HG02938 (cell line): ENCODE measurements at regions not wholly inside any gene's neighbourhood (a gene's known extent, or its start where the extent isn't known, plus 50 kb on each side); places are given as distances from the start of the nearest gene placed in this dataset.
"Not testable (repeated sequence)": the region's sequence is repeated elsewhere in the genome, so short reads cannot be mapped to it uniquely, and the experiment has no call there.

Experiments
- ATAC-seq: cut with Tn5 transposase; IDR thresholded peaks from one replicate; pipeline ENCODE4 v1.9.1; 2021; ENCODE audit warnings: mild to moderate bottlenecking, moderate library complexity; ENCODE audit not compliant: unreplicated experiment

DNA sequence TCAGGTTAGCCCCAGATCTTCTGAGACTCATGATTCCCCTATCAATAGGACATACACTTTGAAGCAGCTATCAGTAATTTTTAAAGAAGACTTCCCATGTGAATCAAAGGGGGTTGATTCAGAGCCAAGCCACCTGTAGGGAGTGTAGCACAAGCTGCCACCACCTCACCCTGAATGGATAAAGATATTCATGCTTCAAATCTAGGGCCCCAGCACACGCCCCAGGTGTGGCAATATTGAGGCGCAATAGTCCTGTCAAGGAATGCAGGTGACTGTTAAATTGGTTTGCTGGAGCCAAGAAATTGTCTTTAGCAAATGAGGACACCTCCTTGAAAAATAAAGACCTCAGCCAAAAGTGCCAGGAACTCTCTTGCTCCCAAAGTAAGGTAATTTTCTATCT is 404.4 kb downstream of the MAFB start:
- ATAC-seq: no peak

DNA sequence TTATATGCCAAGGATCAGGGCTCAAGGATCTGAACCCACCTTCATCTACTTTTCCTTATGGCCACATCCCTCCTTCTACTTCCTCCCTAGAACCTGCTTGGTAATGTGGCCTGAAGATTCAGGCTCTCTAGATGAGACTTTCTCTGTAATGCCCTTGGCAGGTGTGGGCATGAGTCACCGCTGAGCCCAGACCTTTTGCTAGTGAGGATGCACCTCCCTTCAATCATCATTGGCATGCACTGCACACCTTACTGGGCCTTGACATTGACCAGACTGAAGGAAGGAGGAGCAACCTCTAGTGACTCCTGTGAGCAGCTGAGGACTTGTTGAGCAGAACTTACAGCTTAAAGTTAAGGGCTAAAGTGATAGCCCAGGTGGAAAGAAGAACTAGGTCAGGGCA is 405.3 kb downstream of the MAFB start:
- no peak for ATAC-seq

DNA sequence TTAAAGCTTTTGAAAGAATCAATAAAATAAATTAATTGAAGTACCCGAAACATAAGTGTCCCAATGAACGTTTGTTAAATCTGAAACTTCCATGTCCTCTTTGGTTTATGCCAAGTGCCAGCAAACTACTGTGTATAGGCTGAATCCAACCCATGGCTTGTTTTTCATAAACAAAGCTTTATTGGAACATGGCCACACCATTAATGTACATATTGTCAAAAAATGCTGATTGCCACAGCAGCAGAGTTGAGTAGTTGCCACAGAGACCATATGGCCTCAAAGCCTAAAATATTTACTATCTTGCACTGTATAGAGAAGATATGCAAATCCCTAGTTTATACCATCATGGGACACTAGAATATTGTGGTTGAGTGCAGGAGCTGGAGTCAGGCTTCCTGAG is 406.1 kb downstream of the MAFB start:
- no peak for ATAC-seq

DNA sequence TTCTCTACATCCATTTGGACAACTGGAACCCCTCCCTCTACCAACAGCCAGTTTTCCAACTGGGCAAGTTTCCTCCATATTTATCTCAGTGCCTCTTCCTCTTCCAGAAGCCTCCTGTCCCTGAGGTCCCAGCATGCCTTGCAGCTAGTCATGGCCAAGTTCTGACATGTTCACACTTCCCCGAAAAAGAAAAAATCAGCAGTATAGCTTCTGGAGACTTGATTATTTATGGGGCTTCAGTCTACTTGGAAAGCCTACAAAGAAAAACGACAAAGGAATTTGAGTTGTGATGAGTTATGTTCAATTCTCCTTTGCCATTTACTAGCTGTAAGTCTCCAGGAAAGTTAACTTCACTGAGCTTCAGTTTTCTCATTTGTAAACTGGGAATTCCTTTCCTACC is 406.5 kb downstream of the MAFB start:
- ATAC-seq: no peak

DNA sequence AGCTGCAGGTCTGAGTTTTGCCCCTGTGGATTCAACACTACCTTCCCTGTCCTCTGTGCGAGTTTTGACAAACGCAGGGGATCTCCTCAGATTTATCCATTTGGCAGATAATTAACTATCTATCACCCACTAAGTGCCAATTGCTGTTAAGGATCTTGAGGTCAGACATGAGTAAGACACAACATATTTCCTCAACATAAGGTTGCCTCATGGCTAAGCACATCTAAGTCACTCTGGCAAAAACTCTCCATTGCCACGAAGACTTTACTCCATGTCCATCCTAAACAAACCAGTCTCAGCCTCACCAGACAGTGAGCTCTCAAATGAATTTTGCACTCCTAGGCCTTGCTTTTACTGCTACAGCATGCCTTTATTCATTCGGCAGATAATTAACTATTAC is 408.4 kb downstream of the MAFB start:
- ATAC-seq: no peak

DNA sequence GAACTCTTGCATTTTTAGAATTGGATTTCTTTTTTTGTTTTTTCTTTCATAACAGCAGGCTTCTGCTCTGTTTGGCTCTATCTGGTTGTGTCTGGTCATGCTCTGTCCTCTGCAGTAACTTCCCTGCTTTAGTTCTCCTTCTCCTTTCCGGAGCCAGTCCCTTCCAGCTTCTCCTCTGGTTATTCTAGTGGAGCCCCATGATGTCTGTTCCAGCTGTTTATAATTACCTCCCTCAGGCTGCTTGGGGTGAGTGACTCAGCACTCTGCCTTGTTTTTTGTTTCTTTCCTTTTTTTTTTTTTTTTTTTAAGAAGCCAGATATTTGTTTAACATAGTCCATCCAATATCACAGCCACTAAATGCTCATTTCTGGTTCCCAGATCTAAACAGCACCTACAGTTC is 409.6 kb downstream of the MAFB start:
- no peak for ATAC-seq

DNA sequence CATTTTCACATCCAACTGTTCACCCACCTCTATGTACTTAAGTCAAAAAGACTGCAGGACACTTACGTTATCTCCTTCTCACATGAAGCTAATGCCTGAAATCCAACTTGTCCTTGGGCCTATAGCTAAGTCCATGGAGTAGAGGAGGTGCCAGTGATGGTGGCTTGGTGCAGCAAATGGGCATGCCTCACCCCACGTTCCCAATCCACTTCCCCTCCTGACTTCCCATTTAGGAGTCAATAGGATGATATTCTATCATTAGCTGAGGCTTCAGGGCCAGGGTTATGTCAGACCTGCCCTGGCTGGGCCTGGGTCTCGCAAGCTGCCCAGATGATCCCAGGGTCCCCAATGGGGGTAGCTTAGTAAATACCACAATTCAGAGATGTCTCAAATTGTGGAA is 410.4 kb downstream of the MAFB start:
- ATAC-seq: no peak

DNA sequence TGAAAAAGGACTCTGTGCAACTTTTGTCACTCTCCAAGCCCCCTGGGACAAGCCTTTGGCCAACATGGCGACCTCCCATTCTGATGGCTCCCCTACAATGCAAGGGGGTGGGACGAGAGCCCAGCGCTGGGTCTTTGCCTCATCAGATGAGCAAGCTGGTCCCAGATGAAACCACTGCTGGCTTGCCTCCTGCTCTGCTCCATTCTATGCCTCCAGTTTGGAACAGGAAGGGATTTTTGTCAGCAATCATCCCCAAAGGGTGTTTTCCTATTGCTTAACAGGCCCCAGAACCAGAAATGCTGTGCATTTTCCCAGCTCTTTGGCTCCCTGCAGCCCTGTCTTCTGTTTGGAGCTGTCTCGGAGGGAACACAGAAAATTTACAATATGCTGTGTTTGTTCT is 412.7 kb downstream of the MAFB start:
- ATAC-seq: no peak

DNA sequence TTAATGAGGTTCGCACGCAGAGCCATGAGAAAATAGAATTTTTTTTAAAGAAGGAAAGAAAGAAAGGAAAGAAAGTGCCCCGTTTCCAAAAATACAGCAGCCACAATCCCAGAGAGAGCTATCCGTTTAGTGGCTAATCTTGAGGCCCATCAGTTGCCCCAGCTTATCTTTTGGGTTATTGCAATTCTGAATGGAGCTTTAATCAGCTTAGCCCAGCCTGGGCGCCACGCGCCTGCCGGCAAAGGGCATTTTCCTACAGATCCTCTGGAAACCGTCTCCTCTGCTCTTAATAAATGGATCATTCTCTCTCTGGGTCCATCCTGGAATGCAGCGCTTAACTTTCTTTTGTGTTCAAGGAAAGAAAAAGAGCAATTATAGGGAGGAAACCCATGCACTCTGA is 413.3 kb downstream of the MAFB start:
- ATAC-seq: no peak

DNA sequence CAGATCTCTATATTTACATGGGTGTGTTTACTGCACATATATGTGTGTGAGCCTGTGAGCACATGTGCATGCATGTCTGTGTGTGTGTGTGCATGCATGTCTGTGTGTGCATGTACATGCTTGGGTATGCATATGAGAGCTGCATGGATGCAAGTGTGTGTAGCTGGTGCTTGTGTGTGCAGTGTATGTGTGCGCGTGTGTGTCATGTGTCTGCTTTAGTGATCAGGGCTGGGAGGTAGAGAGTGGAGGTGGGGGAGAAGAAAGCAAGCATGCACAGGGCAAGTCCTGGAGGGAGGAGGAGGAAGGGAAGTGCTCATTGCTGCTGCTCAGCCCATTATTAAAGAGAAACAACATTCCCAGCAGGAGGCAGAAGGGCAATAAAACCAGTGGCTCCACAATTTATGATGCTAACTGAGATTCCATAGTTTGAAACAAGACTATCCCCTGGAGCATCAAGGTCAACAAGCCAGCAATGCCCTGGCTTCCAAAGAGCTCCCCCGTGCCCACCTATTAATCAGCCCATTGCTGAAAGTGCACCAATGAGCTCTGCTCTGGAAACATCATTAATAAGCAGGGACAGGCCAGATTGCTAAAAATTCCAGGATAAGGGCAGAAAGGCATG is 414.0 kb downstream of the MAFB start:
- ATAC-seq: no peak

DNA sequence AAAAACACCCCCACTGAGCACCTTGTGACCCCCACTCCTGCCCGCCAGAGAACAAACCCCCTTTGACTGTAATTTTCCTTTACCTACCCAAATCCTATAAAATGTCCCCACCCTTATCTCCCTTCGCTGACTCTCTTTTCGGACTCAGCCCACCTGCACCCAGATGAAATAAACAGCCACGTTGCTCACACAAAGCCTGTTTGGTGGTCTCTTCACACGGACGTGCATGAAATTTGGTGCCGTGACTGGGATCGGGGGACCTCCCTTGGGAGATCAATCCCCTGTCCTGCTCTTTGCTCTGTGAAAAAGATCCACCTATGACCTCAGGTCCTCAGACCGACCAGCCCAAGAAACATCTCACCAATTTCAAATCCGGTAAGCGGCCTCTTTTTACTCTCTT is 419.8 kb downstream of the MAFB start:
- ATAC-seq: not testable (repeated sequence)

DNA sequence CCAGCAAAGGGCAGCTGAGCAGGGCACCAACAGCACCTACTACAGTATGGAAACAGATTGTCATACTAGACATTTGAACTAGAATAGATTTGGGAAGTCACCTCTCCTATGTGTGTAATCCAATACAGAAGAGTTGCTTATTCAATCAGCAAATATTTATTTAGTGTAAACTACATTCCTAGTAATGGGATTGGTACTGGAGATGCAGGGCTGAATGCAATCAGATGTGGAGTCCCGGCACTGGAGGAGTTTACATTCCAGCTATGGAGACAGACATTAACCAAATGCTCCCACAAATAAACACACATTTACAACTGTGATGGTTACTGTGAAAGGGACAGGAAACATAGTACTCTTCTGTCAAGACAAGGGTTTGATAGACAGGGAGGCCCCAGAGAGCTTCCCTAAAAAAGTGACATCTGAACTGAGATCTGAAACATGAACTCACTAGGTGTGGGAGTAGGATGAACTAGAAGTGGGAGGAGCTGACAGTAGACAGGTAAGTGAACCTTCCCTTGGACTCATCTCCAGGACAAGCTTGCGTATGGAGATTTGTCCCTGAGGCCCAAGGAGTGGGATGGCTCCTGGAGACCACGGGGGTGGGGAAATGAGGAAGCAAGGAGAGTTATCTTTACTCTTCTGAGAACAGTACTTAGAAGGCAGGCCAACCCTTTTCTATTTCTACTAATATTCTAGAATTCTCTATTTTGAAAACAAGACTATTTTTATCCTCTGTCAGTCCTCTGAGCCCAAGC is 420.5 kb downstream of the MAFB start:
- ATAC-seq: no peak

DNA sequence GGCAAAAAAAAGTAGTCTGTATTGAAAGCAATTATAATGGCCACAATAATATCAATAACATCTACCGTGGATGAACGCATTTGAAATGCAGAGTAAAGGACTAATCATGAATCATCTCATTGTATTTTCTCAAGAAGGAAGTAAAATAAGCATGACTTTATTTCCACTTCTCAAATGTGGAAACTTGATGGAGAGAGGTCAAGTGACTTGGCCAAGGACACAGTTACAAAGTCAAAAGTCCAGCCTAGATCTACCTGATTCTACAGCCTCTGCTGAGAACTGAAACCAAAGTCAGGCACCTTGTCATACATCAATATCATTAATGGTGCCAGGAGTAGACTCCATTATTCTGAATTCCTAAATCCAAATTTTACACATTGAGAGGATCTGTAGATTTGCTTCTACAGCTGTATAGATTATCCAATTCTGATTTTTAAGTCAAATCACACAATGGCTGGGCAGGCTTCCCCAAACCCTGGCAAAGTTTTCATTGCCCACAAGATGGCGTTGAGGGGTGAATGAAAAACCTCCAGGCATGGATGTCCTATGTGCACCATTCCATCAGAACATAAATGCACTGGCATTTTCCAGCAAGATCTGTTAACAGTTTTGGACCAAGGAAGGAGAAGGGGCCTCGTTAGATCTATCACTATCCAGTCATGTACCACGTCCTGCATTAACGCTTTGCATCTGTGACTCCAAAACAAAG is 423.1 kb downstream of the MAFB start:
- no peak for ATAC-seq

DNA sequence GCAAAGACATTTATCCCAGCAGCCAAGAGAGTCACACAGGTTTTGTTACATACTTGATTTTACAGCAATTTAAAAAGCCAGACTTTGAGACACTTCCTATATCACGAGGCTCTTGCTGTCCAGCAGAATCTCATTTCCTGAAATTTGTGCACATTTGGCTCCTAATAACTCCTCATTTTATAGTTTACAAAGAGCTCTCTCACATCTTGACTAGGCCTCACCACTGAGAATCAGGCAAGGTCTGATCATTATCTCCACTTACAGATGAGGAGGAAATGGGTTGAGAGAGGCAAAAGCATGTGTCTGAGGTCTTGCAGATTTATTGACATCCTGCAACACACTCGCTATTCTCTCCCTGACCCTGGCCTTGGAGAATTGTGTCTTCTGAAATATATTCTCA is 426.8 kb downstream of the MAFB start:
- ATAC-seq: no peak

DNA sequence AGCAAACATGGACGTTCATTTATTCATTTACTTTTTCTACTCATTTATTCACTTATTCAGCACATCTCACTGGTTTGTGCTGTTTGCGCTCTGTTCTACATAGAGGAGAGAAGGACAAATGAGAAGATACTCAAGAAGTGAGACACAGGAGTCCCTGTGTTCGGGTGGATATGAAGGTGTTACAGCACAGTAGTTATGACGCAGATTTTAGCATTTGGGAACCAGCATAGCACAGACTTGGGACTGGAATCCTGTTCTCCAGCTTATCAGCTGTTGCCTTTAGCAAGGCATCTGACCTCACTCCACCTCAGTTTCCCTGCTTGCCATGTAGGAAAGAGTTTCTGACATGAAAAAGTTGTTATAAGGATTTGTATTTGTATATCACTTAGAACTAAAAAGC is 430.1 kb downstream of the MAFB start:
- no peak for ATAC-seq

DNA sequence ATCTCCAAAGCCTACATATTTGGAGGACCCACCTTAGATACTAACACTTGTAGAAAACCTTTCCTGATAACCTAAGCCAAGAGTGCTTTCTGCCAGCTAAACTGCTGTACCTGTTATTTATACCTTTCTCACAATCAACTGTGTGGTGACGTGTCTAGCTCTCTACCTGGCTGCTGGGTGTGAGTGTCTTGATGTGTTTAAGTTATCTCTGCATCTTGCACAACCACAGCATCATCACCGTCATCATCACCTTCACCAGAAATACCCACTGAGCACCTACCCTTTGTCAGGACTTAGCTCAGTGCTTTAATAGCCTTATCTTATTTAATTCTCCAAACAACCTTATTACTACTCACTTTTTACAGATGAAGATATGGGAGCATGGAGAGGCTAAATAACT is 431.3 kb downstream of the MAFB start:
- ATAC-seq: no peak

DNA sequence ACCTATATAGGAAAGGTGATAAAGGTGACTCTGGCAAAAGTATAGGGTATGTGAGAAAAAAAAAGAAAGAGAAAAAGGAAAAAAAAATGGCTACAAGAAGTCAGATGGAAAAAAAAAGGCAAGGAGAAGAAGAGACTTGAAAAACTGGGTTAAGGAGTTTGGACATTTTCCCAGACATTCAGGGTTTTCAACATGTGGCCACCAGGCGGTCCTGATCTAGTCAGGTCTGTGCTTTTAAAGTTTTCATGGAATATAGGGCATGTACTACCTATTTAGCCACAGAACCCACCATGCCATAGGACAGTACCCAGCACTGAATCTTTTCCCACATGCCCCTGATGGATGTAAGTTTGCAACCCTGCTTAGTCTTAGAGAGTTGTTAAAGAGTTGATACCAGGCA is 433.7 kb downstream of the MAFB start:
- no peak for ATAC-seq

DNA sequence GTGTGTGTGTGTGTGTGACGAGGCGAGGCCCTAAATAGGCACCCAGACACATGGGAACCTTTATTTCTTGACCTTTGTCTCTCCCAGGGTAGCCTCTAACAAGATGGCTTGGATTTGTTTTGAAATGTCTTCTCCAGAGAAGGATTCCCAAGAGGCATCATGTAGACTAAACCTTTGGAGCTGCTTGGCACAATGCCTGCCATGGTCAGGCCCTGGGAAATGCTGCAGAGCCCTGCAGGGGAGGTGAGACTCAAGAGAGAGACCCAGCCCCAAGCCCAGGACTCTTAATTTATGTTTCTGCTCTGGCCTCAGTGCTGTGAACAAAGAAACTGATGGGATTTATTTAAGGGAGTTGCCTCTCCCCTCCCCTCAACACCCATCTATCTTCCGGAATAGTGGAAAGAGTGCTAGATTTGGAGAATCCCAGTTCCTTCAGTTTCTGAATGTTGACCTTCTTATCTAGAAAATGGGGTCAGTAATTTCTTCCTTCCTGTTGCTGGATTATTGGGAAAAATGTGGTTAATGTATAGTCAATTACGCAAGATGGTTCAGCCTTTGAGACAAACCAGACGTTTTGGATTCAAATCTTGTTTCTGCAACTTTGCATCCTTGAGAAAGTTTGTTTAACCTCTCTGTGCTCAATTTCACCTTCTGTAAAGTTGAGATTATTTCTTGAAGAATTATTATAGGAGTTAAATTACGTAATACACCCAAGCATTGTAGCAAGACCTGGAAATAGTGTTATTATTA is 434.8 kb downstream of the MAFB start:
- ATAC-seq: no peak

DNA sequence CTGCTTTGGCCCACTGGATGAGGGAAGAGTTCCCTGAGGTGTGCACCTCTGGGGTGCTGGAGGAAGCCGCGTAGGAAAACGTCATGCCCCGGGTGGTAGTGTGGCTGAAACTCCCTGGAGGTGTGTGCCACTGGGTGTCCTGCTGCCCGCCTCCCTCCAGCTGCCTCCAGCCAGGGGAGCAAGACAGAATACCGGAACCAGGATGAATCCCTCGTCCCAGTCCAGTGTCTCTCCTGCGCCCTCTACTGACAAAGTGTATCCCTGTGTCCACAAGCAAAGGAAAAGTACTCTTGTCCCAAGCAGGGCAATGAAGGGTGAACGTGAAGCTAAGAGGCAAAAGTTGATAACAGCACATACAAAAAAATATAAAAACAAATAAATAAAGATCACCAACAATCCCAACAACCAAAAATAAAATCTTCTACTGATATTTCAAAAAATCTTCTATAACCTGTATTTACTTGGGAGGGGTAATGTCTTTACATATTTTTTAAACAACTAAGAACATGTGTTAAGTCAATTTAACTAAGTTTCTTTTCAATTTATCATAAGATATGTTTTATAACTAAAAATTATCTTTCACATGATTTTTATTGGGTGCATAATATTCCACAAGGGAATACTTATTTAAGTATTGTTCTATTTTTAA is 437.6 kb downstream of the MAFB start:
- no peak for ATAC-seq

DNA sequence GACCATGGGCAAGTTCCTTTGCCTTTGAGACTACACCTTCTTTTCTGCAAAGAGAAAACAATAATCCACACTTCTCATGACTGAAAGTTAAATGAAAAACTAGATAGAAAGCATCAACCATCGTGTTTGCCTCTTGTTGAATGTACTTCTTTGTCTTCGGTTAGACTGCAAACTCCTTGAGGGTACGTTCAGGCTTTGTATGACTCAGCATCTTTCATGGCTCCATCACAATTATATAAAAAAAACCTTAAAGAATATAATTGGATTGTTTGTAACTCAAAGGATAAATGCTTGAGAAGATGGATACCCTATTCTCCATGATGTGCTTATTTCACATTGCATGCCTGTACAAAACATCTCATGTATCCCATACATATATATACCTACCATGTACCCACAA is 439.2 kb downstream of the MAFB start:
- no peak for ATAC-seq

DNA sequence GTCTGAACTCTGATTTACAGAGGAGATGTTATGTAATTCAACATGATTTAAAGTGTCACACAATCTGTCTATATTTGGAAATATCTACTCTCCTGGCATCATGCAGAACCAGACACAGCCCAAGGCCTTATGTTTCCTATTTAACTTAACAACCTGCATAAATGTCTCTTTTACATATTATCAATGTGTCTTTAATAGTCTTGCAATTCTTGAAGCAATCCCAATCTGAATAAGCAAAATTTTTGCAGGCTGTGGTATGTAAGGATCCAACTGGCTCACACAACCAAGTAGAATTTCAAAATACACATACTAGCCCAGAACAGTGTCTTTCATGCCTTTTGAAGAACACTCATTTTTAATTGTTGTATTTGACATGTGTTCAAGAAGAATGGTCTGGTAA is 443.2 kb downstream of the MAFB start:
- ATAC-seq: no peak
